GM12878 (cell line): ENCODE measurements at regions not wholly inside any gene's neighbourhood (a gene's known extent, or its start where the extent isn't known, plus 50 kb on each side); places are given as distances from the start of the nearest gene placed in this dataset.

Experiments used
- JUNB ChIP-seq: IDR thresholded peaks from 2 replicates; pipeline ENCODE4 v1.6.1; 2016; ENCODE audit warnings: antibody characterized with exemption, mild to moderate bottlenecking
- MXI1 ChIP-seq: fragments of 150-350 bp; IDR thresholded peaks from 2 replicates; pipeline ENCODE4 v1.6.1; 2011; ENCODE audit warnings: low read depth, mild to moderate bottlenecking, inconsistent platforms, low read length, improper control_type of control experiment
- NR2F1 ChIP-seq: fragments of 450-650 bp; conservative IDR thresholded peaks from 2 replicates; pipeline ENCODE4 v1.6.1; 2017; ENCODE audit warnings: mild to moderate bottlenecking
- PAX5 ChIP-seq: IDR thresholded peaks from 2 replicates; pipeline ENCODE4 v1.6.1; 2011; ENCODE audit warnings: low read depth, low read length, borderline replicate concordance
- PAX8 ChIP-seq: fragments of 450-650 bp; IDR thresholded peaks from 2 replicates; pipeline ENCODE4 v1.6.1; 2017; ENCODE audit warnings: mild to moderate bottlenecking, moderate library complexity
- POU2F2 ChIP-seq: IDR thresholded peaks from 3 replicates; pipeline ENCODE4 v1.6.1; 2011; ENCODE audit warnings: low read depth, mild to moderate bottlenecking, low read length, borderline replicate concordance
- SREBF1 ChIP-seq: IDR thresholded peaks from 2 replicates; pipeline ENCODE4 v1.6.1; 2012; ENCODE audit warnings: mild to moderate bottlenecking, low read length
- SUZ12 ChIP-seq: fragments of 200-600 bp; sonication (generic); IDR thresholded peaks from one replicate; pipeline ENCODE4 v1.6.1; 2018; ENCODE audit warnings: antibody characterized with exemption, mild to moderate bottlenecking; ENCODE audit not compliant: unreplicated experiment
- TF ChIP-seq, protein P1 (sequence below): IDR thresholded peaks from 2 replicates; pipeline ENCODE4 v1.6.1; 2011; ENCODE audit warnings: borderline replicate concordance, low read depth, mild to moderate bottlenecking, moderate library complexity, low read length; ENCODE audit not compliant: insufficient read depth, poor library complexity, severe bottlenecking
- TF ChIP-seq, protein P2 (sequence below), 3 experiments: IDR thresholded peaks in 2 of 3; conservative IDR thresholded peaks in 1 of 3; 2 replicates each; pipeline ENCODE4 v1.5.1; 2011; ENCODE audit warnings: low read depth in 3 of 3, low read length in 3 of 3, mild to moderate bottlenecking in 3 of 3, control low read depth in 2 of 3, moderate library complexity in 2 of 3, inconsistent platforms in 1 of 3, mixed read lengths in 1 of 3; ENCODE audit not compliant: control insufficient read depth in 2 of 3, insufficient read depth in 1 of 3; ENCODE audit errors: extremely low read depth in 1 of 3
- TF ChIP-seq, protein P3 (sequence below): fragments of 450-650 bp; IDR thresholded peaks from 2 replicates; pipeline ENCODE4 v1.6.1; 2018; ENCODE audit warnings: mild to moderate bottlenecking, low read depth, moderate library complexity; ENCODE audit not compliant: partially characterized antibody

DNA sequence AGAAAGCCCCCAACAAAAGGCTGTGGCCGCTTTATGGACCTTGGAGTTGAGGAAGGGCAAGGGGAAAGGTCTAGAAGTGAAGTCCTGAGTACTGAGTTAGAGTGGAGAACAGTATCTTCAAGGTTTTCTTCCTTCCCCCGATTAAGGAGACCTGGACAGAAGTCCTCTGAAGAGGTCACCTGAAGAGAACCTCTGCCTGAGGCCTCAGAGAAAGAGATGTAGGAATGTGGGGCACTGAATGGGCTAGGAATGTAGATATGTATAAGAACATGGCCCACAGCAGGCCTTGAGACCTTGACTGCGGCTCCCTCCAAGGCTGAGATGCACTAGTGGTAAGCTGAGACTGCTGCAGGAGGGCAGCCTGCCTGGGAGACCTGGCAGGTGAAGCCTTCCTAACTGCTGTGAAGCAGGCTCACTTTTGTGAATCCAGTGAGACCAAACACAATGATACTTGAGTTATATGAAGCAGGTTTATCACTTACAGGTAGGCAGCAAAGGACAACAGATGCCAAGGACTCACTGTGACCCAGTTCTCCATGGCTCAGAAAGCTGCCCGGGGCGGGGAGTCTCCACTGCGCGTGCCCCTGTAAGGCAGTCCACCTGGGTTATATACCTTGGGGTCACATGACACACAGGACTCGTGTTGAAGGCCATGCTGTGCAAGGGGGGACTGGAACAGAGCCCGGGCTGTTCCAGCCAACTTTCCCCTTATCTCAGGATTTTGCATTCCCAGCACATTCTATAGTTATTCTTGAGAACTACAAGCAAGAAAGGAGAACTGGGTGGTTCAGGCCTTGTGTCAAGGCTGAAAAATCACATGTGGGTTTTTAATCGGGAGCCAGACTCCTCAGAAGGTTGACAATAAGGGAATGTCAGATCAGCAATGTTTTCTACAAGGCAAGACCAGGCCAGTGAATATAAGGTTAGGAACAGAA lies 78.8 kb upstream of the PPM1J start (continued):
- TF ChIP-seq SUZ12 (no peak), MXI1 (no peak), PAX8 (no peak), SREBF1 (no peak), NR2F1 (no peak), PAX5 (no peak), POU2F2 (no peak), JUNB (no peak)
- TF ChIP-seq, protein P1, sequence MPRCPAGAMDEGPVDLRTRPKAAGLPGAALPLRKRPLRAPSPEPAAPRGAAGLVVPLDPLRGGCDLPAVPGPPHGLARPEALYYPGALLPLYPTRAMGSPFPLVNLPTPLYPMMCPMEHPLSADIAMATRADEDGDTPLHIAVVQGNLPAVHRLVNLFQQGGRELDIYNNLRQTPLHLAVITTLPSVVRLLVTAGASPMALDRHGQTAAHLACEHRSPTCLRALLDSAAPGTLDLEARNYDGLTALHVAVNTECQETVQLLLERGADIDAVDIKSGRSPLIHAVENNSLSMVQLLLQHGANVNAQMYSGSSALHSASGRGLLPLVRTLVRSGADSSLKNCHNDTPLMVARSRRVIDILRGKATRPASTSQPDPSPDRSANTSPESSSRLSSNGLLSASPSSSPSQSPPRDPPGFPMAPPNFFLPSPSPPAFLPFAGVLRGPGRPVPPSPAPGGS, result no peak
- TF ChIP-seq, protein P2, sequence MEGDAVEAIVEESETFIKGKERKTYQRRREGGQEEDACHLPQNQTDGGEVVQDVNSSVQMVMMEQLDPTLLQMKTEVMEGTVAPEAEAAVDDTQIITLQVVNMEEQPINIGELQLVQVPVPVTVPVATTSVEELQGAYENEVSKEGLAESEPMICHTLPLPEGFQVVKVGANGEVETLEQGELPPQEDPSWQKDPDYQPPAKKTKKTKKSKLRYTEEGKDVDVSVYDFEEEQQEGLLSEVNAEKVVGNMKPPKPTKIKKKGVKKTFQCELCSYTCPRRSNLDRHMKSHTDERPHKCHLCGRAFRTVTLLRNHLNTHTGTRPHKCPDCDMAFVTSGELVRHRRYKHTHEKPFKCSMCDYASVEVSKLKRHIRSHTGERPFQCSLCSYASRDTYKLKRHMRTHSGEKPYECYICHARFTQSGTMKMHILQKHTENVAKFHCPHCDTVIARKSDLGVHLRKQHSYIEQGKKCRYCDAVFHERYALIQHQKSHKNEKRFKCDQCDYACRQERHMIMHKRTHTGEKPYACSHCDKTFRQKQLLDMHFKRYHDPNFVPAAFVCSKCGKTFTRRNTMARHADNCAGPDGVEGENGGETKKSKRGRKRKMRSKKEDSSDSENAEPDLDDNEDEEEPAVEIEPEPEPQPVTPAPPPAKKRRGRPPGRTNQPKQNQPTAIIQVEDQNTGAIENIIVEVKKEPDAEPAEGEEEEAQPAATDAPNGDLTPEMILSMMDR (IDR thresholded peaks at IDR 0.05 in 2 of 3, conservative IDR thresholded peaks at IDR 0.05 in 1 of 3; ENCODE audit: control insufficient read depth in 2 of 3, extremely low read depth in 1 of 3, insufficient read depth in 1 of 3, low read depth in 3 of 3, low read length in 3 of 3), result no peak
- TF ChIP-seq, protein P3, sequence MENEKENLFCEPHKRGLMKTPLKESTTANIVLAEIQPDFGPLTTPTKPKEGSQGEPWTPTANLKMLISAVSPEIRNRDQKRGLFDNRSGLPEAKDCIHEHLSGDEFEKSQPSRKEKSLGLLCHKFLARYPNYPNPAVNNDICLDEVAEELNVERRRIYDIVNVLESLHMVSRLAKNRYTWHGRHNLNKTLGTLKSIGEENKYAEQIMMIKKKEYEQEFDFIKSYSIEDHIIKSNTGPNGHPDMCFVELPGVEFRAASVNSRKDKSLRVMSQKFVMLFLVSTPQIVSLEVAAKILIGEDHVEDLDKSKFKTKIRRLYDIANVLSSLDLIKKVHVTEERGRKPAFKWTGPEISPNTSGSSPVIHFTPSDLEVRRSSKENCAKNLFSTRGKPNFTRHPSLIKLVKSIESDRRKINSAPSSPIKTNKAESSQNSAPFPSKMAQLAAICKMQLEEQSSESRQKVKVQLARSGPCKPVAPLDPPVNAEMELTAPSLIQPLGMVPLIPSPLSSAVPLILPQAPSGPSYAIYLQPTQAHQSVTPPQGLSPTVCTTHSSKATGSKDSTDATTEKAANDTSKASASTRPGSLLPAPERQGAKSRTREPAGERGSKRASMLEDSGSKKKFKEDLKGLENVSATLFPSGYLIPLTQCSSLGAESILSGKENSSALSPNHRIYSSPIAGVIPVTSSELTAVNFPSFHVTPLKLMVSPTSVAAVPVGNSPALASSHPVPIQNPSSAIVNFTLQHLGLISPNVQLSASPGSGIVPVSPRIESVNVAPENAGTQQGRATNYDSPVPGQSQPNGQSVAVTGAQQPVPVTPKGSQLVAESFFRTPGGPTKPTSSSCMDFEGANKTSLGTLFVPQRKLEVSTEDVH, result no peak
